Adrenal gland (tissue), 5 donors: ENCODE measurements at regions not wholly inside any gene's neighbourhood (a gene's known extent, or its start where the extent isn't known, plus 50 kb on each side); places are given as distances from the start of the nearest gene placed in this dataset.

Source experiments
- POLR2A ChIP-seq, 2 donors: fragments of 450-650 bp; IDR thresholded peaks; one replicate each; pipeline ENCODE4 v1.6.1; 2017; ENCODE audit warnings: antibody characterized with exemption in 2 of 2, mild to moderate bottlenecking in 2 of 2, moderate library complexity in 1 of 2
- TF ChIP-seq, protein P1 (sequence below), 6 experiments: fragments of 450-650 bp in 4 of 6; fragments of 200-600 bp in 2 of 6; sonication (generic) in 1 of 6; IDR thresholded peaks; 1 replicate in 5 of 6; 2 replicates in 1 of 6; pipeline versions ENCODE4 v1.5.1 to v1.8.0; 2016 to 2021; ENCODE audit warnings: antibody characterized with exemption in 6 of 6, mild to moderate bottlenecking in 2 of 6, moderate library complexity in 1 of 6
- donor health status: DM: no; HTN: no; CAD: no.

DNA sequence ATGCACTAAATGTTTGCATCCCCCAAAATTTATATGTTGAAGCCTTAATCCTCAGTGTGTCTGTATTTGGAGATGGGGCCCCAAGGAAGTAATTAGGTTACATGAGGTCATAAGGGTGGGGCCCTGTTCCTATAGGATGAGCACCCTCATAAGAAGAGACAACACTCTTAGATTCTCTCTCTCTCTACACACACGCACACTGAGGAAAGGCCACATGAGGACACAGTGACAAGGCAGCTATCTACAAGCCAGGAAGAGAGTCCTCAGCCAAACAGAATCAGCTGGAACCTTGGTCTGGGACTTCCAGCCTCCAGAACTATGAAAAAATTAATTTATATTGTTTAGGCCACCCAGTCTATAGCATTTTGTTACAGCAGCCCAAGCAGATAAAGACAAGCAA, 69.3 kb upstream of the NOCT start:
- TF ChIP-seq, protein P1, sequence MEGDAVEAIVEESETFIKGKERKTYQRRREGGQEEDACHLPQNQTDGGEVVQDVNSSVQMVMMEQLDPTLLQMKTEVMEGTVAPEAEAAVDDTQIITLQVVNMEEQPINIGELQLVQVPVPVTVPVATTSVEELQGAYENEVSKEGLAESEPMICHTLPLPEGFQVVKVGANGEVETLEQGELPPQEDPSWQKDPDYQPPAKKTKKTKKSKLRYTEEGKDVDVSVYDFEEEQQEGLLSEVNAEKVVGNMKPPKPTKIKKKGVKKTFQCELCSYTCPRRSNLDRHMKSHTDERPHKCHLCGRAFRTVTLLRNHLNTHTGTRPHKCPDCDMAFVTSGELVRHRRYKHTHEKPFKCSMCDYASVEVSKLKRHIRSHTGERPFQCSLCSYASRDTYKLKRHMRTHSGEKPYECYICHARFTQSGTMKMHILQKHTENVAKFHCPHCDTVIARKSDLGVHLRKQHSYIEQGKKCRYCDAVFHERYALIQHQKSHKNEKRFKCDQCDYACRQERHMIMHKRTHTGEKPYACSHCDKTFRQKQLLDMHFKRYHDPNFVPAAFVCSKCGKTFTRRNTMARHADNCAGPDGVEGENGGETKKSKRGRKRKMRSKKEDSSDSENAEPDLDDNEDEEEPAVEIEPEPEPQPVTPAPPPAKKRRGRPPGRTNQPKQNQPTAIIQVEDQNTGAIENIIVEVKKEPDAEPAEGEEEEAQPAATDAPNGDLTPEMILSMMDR (IDR thresholded peaks at IDR 0.05), result no peak
- no peak for TF ChIP-seq POLR2A (IDR thresholded peaks at IDR 0.05)
